ENCODE measurements at regions not wholly inside any gene's neighbourhood (a gene's known extent, or its start where the extent isn't known, plus 50 kb on each side); places are given as distances from the start of the nearest gene placed in this dataset.

GRCh38 chr3:68288085-68288484 lies 633.7 kb upstream of the SUCLG2 start:
- Histone ChIP-seq H2AFZ (ENCODE audit: low read depth, low read length) (no peak overlapping the region), H4K20me1 (ENCODE audit: insufficient read depth, low read length) (no peaks in the 10 kb centered on the region), H3K27me3 (ENCODE audit: insufficient read depth, low read length, poor library complexity) (no peaks in the 10 kb centered on the region), H3K36me3 (ENCODE audit: insufficient read depth, low read length) (no peaks in the 10 kb centered on the region), H3K4me1 (ENCODE audit: insufficient read depth, low read length) (no peaks in the 10 kb centered on the region), H3K79me2 (ENCODE audit: insufficient read depth, low read length) (no peaks in the 10 kb centered on the region), H3K9me3 (ENCODE audit: insufficient read depth, low read length, severe bottlenecking) (no peaks in the 10 kb centered on the region), H3K9ac (ENCODE audit: low read depth, low read length) (no peak overlapping the region), H3K27ac (ENCODE audit: low read length) (no peak overlapping the region), H3K4me3 (ENCODE audit: low read depth in 1 of 2, low read length in 2 of 2) (no peak overlapping the region), H3K4me2 (ENCODE audit: insufficient read depth, low read length) (no peak overlapping the region)
- ATAC-seq (ENCODE audit: insufficient read depth, low read depth) (no peak), DNase-seq (no peak)
- no peak for TF ChIP-seq EZH2 (IDR thresholded peaks at IDR 0.05; ENCODE audit: borderline replicate concordance, low read depth, low read length, severe bottlenecking)
- no peak for TF ChIP-seq CTCF (IDR thresholded peaks at IDR 0.05; ENCODE audit: borderline replicate concordance, extremely low read depth, low read length, poor library complexity, severe bottlenecking)

- Histone ChIP-seq H4K20me1 (ENCODE audit: insufficient read depth, low read length) (no peaks in the 10 kb centered on the region), H3K4me2 (ENCODE audit: insufficient read depth, low read length) (no peak overlapping the region), H3K9ac (ENCODE audit: low read depth, low read length) (no peak overlapping the region), H3K4me1 (ENCODE audit: insufficient read depth, low read length) (no peaks in the 10 kb centered on the region), H3K79me2 (ENCODE audit: insufficient read depth, low read length) (no peaks in the 10 kb centered on the region), H3K9me3 (ENCODE audit: insufficient read depth, low read length, severe bottlenecking) (no peaks in the 10 kb centered on the region), H3K36me3 (ENCODE audit: insufficient read depth, low read length) (no peaks in the 10 kb centered on the region), H3K4me3 (ENCODE audit: low read depth in 1 of 2, low read length in 2 of 2) (no peak overlapping the region), H3K27me3 (ENCODE audit: insufficient read depth, low read length, poor library complexity) (no peaks in the 10 kb centered on the region), H3K27ac (ENCODE audit: low read length) (no peak overlapping the region), H2AFZ (ENCODE audit: low read depth, low read length) (no peak overlapping the region)
- no peak for TF ChIP-seq CTCF (IDR thresholded peaks at IDR 0.05; ENCODE audit: borderline replicate concordance, extremely low read depth, low read length, poor library complexity, severe bottlenecking)
- DNase-seq (no peak), ATAC-seq (ENCODE audit: insufficient read depth, low read depth) (no peak)
Observed at GRCh38 chr3:68287101-68287500, 632.7 kb upstream of the SUCLG2 start.

DNA sequence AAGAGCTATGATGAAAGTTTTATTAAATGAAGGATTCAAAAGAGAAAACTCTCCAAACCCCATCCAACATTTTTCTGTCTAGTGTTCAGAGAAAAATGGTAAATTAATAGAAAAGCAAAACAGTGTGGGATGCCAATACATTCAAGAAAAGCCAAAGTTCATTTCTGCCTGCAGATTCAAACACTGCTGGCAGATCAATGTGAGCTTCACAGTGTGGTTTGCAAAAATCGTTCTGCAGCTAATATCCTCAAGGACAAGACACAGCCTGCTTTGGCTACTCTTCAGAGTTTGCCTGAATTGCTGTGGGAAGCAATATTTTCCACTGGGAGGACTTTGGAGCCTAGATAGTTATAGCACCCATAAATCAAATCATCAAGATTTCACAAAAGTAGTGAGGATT lies 619.9 kb upstream of the SUCLG2 start:
- H3K79me2 ChIP-seq (ENCODE audit: insufficient read depth, low read length): no peaks in the 10 kb centered on the region
- no peak overlapping the region for H3K4me2 ChIP-seq (ENCODE audit: insufficient read depth, low read length)
- no peaks in the 10 kb centered on the region for H3K4me1 ChIP-seq (ENCODE audit: insufficient read depth, low read length)
- H2AFZ ChIP-seq (ENCODE audit: low read depth, low read length): no peak overlapping the region
- no peak overlapping the region for H3K9ac ChIP-seq (ENCODE audit: low read depth, low read length)
- no peak for TF ChIP-seq CTCF (IDR thresholded peaks at IDR 0.05; ENCODE audit: borderline replicate concordance, extremely low read depth, low read length, poor library complexity, severe bottlenecking)
- TF ChIP-seq EZH2 (IDR thresholded peaks at IDR 0.05; ENCODE audit: borderline replicate concordance, low read depth, low read length, severe bottlenecking): no peak
- no peaks in the 10 kb centered on the region for H3K9me3 ChIP-seq (ENCODE audit: insufficient read depth, low read length, severe bottlenecking)
- no peaks in the 10 kb centered on the region for H3K36me3 ChIP-seq (ENCODE audit: insufficient read depth, low read length)
- DNase-seq (no peak), ATAC-seq (ENCODE audit: insufficient read depth, low read depth) (no peak)
- H4K20me1 ChIP-seq (ENCODE audit: insufficient read depth, low read length): no peaks in the 10 kb centered on the region
- H3K27ac ChIP-seq (ENCODE audit: low read length): no peak overlapping the region
- H3K27me3 ChIP-seq (ENCODE audit: insufficient read depth, low read length, poor library complexity): no peaks in the 10 kb centered on the region
- no peak overlapping the region for H3K4me3 ChIP-seq (ENCODE audit: low read depth in 1 of 2, low read length in 2 of 2)

GRCh38 chr3:68271145-68271544 lies 616.7 kb upstream of the SUCLG2 start:
- Histone ChIP-seq H3K79me2 (ENCODE audit: insufficient read depth, low read length) (no peaks in the 10 kb centered on the region), H3K9ac (ENCODE audit: low read depth, low read length) (no peak overlapping the region), H3K27ac (ENCODE audit: low read length) (no peak overlapping the region), H3K36me3 (ENCODE audit: insufficient read depth, low read length) (no peaks in the 10 kb centered on the region), H3K4me1 (ENCODE audit: insufficient read depth, low read length) (no peaks in the 10 kb centered on the region), H3K27me3 (ENCODE audit: insufficient read depth, low read length, poor library complexity) (no peaks in the 10 kb centered on the region), H4K20me1 (ENCODE audit: insufficient read depth, low read length) (no peaks in the 10 kb centered on the region), H3K4me3 (ENCODE audit: low read depth in 1 of 2, low read length in 2 of 2) (no peak overlapping the region), H3K4me2 (ENCODE audit: insufficient read depth, low read length) (no peak overlapping the region), H3K9me3 (ENCODE audit: insufficient read depth, low read length, severe bottlenecking) (no peaks in the 10 kb centered on the region), H2AFZ (ENCODE audit: low read depth, low read length) (no peak overlapping the region)
- DNase-seq: no peak
- no peak for TF ChIP-seq CTCF (IDR thresholded peaks at IDR 0.05; ENCODE audit: borderline replicate concordance, extremely low read depth, low read length, poor library complexity, severe bottlenecking)
- TF ChIP-seq EZH2 (IDR thresholded peaks at IDR 0.05; ENCODE audit: borderline replicate concordance, low read depth, low read length, severe bottlenecking): no peak
- ATAC-seq (ENCODE audit: insufficient read depth, low read depth): no peak

All from DND-41 (cell line).